ENCODE measurements at regions not wholly inside any gene's neighbourhood (a gene's known extent, or its start where the extent isn't known, plus 50 kb on each side); places are given as distances from the start of the nearest gene placed in this dataset.

DNA sequence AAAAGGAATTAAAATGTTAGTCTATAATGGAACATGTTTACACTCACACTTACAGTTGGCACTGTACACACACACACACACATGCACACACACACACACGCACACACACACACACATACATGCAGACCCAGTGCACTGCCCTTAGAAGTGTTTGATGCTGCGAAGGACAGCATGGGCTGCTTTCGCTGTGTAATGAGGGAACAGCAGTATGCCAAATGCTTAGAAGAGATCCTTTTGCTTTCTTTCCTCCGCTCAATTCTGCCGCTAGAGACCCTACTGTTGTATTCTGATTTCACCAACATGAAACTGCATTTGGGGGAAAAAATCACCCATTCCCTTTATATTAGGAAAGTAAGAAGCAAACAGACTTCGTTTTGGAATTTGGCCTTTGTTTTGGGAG, 217.9 kb downstream of the ENGASE start:
- TF ChIP-seq, protein P1, sequence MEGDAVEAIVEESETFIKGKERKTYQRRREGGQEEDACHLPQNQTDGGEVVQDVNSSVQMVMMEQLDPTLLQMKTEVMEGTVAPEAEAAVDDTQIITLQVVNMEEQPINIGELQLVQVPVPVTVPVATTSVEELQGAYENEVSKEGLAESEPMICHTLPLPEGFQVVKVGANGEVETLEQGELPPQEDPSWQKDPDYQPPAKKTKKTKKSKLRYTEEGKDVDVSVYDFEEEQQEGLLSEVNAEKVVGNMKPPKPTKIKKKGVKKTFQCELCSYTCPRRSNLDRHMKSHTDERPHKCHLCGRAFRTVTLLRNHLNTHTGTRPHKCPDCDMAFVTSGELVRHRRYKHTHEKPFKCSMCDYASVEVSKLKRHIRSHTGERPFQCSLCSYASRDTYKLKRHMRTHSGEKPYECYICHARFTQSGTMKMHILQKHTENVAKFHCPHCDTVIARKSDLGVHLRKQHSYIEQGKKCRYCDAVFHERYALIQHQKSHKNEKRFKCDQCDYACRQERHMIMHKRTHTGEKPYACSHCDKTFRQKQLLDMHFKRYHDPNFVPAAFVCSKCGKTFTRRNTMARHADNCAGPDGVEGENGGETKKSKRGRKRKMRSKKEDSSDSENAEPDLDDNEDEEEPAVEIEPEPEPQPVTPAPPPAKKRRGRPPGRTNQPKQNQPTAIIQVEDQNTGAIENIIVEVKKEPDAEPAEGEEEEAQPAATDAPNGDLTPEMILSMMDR (IDR thresholded peaks at IDR 0.05) = no peak
- TF ChIP-seq POLR2A (IDR thresholded peaks at IDR 0.05) (no peak), POLR2AphosphoS5 (IDR thresholded peaks at IDR 0.05) (no peak)

Measured in breast epithelium (tissue), 3 donors.